H1 (cell line): ENCODE measurements at regions not wholly inside any gene's neighbourhood (a gene's known extent, or its start where the extent isn't known, plus 50 kb on each side); places are given as distances from the start of the nearest gene placed in this dataset.

Experiments used
- CTCF ChIA-PET: fragments of 300-600 bp; sonication (Branson Sonifier 250); formaldehyde crosslinking; loops from one replicate; lab custom pipeline; 2021; ENCODE audit not compliant: partially characterized antibody; lab: Charles Lee
- POLR2A ChIA-PET: fragments of 300-600 bp; sonication (Branson Sonifier 250); formaldehyde crosslinking; loops from one replicate; lab custom pipeline; 2021; ENCODE audit warnings: inconsistent platforms; ENCODE audit not compliant: partially characterized antibody; lab: Charles Lee
- DNase-seq, 2 experiments: peaks; one replicate each; pipeline versions ENCODE4 v3.0.0 to v3.0.0-alpha.2; 2010 to 2022; ENCODE audit warnings: low spot score in 2 of 2, low read depth in 1 of 2, mixed read lengths in 1 of 2
- FAIRE-seq: peaks from 2 replicates; lab custom pipeline; 2011; peaks lifted over from hg19 to GRCh38; lab: Jason Lieb, UNC
- H2AFZ ChIP-seq: 2 replicates; pipeline ENCODE4 v1.8.1; 2012; ENCODE audit warnings: low read length, inconsistent platforms
- H2AK5ac ChIP-seq: 2 replicates; pipeline ENCODE4 v1.6.1; 2013; ENCODE audit warnings: low read depth, low read length
- H2BK120ac ChIP-seq: replicated peaks from 2 replicates; pipeline ENCODE3; 2013; ENCODE audit warnings: low read depth, low read length, inconsistent platforms
- H2BK12ac ChIP-seq: 2 replicates; pipeline ENCODE4 v1.6.1; 2013; ENCODE audit warnings: low read depth, low read length
- H2BK15ac ChIP-seq: 2 replicates; pipeline ENCODE4 v1.6.1; 2013; ENCODE audit warnings: low read length
- H2BK20ac ChIP-seq: 2 replicates; pipeline ENCODE4 v1.6.1; 2013; ENCODE audit warnings: low read length
- H2BK5ac ChIP-seq: 2 replicates; pipeline ENCODE4 v1.6.1; 2013; ENCODE audit warnings: low read depth, low read length
- H3K14ac ChIP-seq: 2 replicates; pipeline ENCODE4 v1.6.1; 2013; ENCODE audit warnings: inconsistent platforms; ENCODE audit not compliant: insufficient read length
- H3K18ac ChIP-seq: 2 replicates; pipeline ENCODE4 v1.6.1; 2013; ENCODE audit warnings: low read length; ENCODE audit errors: extremely low read depth
- H3K23ac ChIP-seq: 2 replicates; pipeline ENCODE4 v1.6.1; 2013; ENCODE audit warnings: inconsistent platforms; ENCODE audit not compliant: insufficient read length
- H3K23me2 ChIP-seq: 2 replicates; pipeline ENCODE4 v1.6.1; 2013; ENCODE audit warnings: low read depth, low read length
- H3K27ac ChIP-seq: 2 replicates; pipeline ENCODE4 v1.6.1; 2011; ENCODE audit warnings: low read depth, low read length, inconsistent platforms
- H3K27me3 ChIP-seq, 4 experiments: replicated peaks in 1 of 4; 1 replicate in 1 of 4; 2 replicates in 3 of 4; pipeline versions ENCODE4 v1.6.1 to v1.8.1; 2011 to 2013; ENCODE audit warnings: low read length in 3 of 4, mild to moderate bottlenecking in 3 of 4, inconsistent platforms in 2 of 4, mixed read lengths in 2 of 4, moderate library complexity in 1 of 4; ENCODE audit not compliant: control insufficient read depth in 3 of 4, insufficient read depth in 3 of 4; ENCODE audit errors: extremely low read depth in 1 of 4
- H3K36me3 ChIP-seq, 4 experiments: 2 replicates each; pipeline versions ENCODE4 v1.6.1 to v1.8.1; 2011 to 2013; ENCODE audit warnings: mild to moderate bottlenecking in 4 of 4, low read length in 3 of 4, moderate library complexity in 2 of 4, control low read depth in 1 of 4, inconsistent platforms in 1 of 4; ENCODE audit not compliant: insufficient read depth in 4 of 4, control insufficient read depth in 2 of 4
- H3K4ac ChIP-seq: replicated peaks from 2 replicates; pipeline ENCODE3; 2013; ENCODE audit warnings: low read length, low read depth, mixed read lengths, inconsistent platforms; ENCODE audit not compliant: insufficient read length
- H3K4me1 ChIP-seq, 4 experiments: replicated peaks in 1 of 4; 1 replicate in 1 of 4; 2 replicates in 3 of 4; pipeline versions ENCODE4 v1.6.1 to v1.8.1; 2011 to 2013; ENCODE audit warnings: low read length in 3 of 4, inconsistent platforms in 2 of 4, mixed read lengths in 1 of 4; ENCODE audit not compliant: insufficient read depth in 4 of 4, control insufficient read depth in 3 of 4
- H3K4me2 ChIP-seq, 2 experiments: 2 replicates each; pipeline versions ENCODE4 v1.6.1 to v1.8.1; 2011 to 2013; ENCODE audit warnings: low read depth in 2 of 2, low read length in 2 of 2, control low read depth in 1 of 2, inconsistent platforms in 1 of 2, mild to moderate bottlenecking in 1 of 2; ENCODE audit not compliant: insufficient read depth in 1 of 2
- H3K4me3 ChIP-seq, 4 experiments: fragments of 200-600, 300-600 bp in 1 of 4; sonication (generic), shearing (Covaris generic), sonication (Bioruptor Twin) in 1 of 4; 2 replicates each; pipeline versions ENCODE4 v1.5.1 to v1.8.1; 2011 to 2016; ENCODE audit warnings: low read length in 4 of 4, low read depth in 3 of 4, control low read depth in 2 of 4, inconsistent platforms in 2 of 4, mild to moderate bottlenecking in 2 of 4, mixed read lengths in 1 of 4, moderate library complexity in 1 of 4; ENCODE audit not compliant: insufficient read depth in 2 of 4; ENCODE audit errors: extremely low read depth in 1 of 4
- H3K56ac ChIP-seq: replicated peaks from 2 replicates; pipeline ENCODE3; 2013; ENCODE audit warnings: low read depth, mild to moderate bottlenecking, mixed read lengths, low read length, inconsistent platforms; ENCODE audit not compliant: insufficient read length
- H3K79me1 ChIP-seq: 2 replicates; pipeline ENCODE4 v1.6.1; 2013; ENCODE audit warnings: low read depth, low read length, control low read depth
- H3K79me2 ChIP-seq, 2 experiments: 2 replicates each; pipeline versions ENCODE4 v1.6.1 to v1.8.1; 2012 to 2013; ENCODE audit warnings: low read length in 2 of 2, mild to moderate bottlenecking in 2 of 2, inconsistent platforms in 1 of 2; ENCODE audit not compliant: insufficient read depth in 2 of 2, control insufficient read depth in 1 of 2
- H3K9ac ChIP-seq, 4 experiments: replicated peaks in 1 of 4; 1 replicate in 1 of 4; 2 replicates in 3 of 4; pipeline versions ENCODE4 v1.6.1 to v1.8.1; 2011 to 2013; ENCODE audit warnings: low read depth in 3 of 4, low read length in 3 of 4, control low read depth in 2 of 4, mild to moderate bottlenecking in 2 of 4, moderate library complexity in 2 of 4, inconsistent platforms in 1 of 4; ENCODE audit errors: extremely low read depth in 1 of 4
- H3K9me3 ChIP-seq, 2 experiments: 2 replicates each; pipeline versions ENCODE4 v1.6.1 to v1.8.1; 2012 to 2013; ENCODE audit warnings: mild to moderate bottlenecking in 2 of 2, moderate library complexity in 2 of 2, control low read depth in 1 of 2, inconsistent platforms in 1 of 2, low read depth in 1 of 2, low read length in 1 of 2, mixed read lengths in 1 of 2; ENCODE audit not compliant: insufficient read depth in 2 of 2
- H4K20me1 ChIP-seq, 2 experiments: replicated peaks in 1 of 2; 2 replicates each; pipeline versions ENCODE3 to v1.8.1; 2011 to 2013; ENCODE audit warnings: inconsistent platforms in 2 of 2, low read length in 2 of 2, mild to moderate bottlenecking in 1 of 2; ENCODE audit not compliant: insufficient read depth in 2 of 2, control insufficient read depth in 1 of 2
- H4K5ac ChIP-seq: 2 replicates; pipeline ENCODE4 v1.6.1; 2013; ENCODE audit warnings: low read length, low read depth, mixed read lengths, inconsistent platforms; ENCODE audit not compliant: insufficient read length
- H4K8ac ChIP-seq: 2 replicates; pipeline ENCODE4 v1.8.0; 2013; ENCODE audit warnings: mild to moderate bottlenecking, moderate library complexity, low read length, inconsistent platforms; ENCODE audit not compliant: insufficient read depth; ENCODE audit errors: extremely low read depth
- H4K91ac ChIP-seq: replicated peaks from 2 replicates; pipeline ENCODE3; 2013; ENCODE audit warnings: low read length, mixed read lengths, inconsistent platforms; ENCODE audit not compliant: insufficient read length
- CHD2 ChIP-seq: IDR thresholded peaks from 2 replicates; pipeline ENCODE4 v1.6.1; 2012; ENCODE audit warnings: low read length, improper control_type of control experiment
- CREB1 ChIP-seq: IDR thresholded peaks from 2 replicates; pipeline ENCODE4 v1.6.1; 2012; ENCODE audit warnings: inconsistent platforms
- EP300 ChIP-seq, 2 experiments: IDR thresholded peaks; 1 replicate in 1 of 2; 2 replicates in 1 of 2; pipeline ENCODE4 v1.6.1; 2011 to 2012; ENCODE audit warnings: low read depth in 2 of 2, low read length in 2 of 2, mild to moderate bottlenecking in 2 of 2, borderline replicate concordance in 1 of 2, inconsistent platforms in 1 of 2, moderate library complexity in 1 of 2
- EZH2 ChIP-seq: fragments of 200-600 bp; sonication (generic); IDR thresholded peaks from 2 replicates; pipeline ENCODE4 v1.7.1; 2012; ENCODE audit warnings: low read depth, mild to moderate bottlenecking, moderate library complexity, low read length, inconsistent platforms; ENCODE audit not compliant: severe bottlenecking
- HDAC6 ChIP-seq: IDR thresholded peaks from one replicate; pipeline ENCODE4 v1.7.1; 2012; ENCODE audit warnings: low read depth, mild to moderate bottlenecking, inconsistent platforms, low read length, moderate library complexity
- KDM5A ChIP-seq: fragments of 200-600 bp; IDR thresholded peaks from 2 replicates; pipeline ENCODE4 v1.7.1; 2012; ENCODE audit warnings: mild to moderate bottlenecking, low read length, inconsistent platforms, mixed read lengths
- MAFK ChIP-seq: IDR thresholded peaks from 2 replicates; pipeline ENCODE4 v1.6.1; 2012; ENCODE audit warnings: low read depth, mild to moderate bottlenecking, improper control_type of control experiment, low read length
- RAD21 ChIP-seq, 2 experiments: IDR thresholded peaks in 1 of 2; conservative IDR thresholded peaks in 1 of 2; 2 replicates each; pipeline ENCODE4 v1.6.1; 2011; ENCODE audit warnings: low read depth in 2 of 2, low read length in 2 of 2, improper control_type of control experiment in 1 of 2, inconsistent platforms in 1 of 2, mild to moderate bottlenecking in 1 of 2, moderate library complexity in 1 of 2
- SIN3A ChIP-seq, 2 experiments: IDR thresholded peaks in 1 of 2; conservative IDR thresholded peaks in 1 of 2; 2 replicates each; pipeline ENCODE4 v1.6.1; 2011 to 2012; ENCODE audit warnings: low read length in 2 of 2, improper control_type of control experiment in 1 of 2, low read depth in 1 of 2, mild to moderate bottlenecking in 1 of 2
- TAF1 ChIP-seq: IDR thresholded peaks from 2 replicates; pipeline ENCODE4 v1.6.1; 2011; ENCODE audit warnings: mild to moderate bottlenecking, low read depth, low read length
- TAF7 ChIP-seq: optimal IDR thresholded peaks from 2 replicates; pipeline ENCODE3; 2011; ENCODE audit warnings: low read depth, mild to moderate bottlenecking, inconsistent platforms, low read length, moderate library complexity, borderline replicate concordance
- TEAD4 ChIP-seq: IDR thresholded peaks from 2 replicates; pipeline ENCODE4 v1.6.1; 2012; ENCODE audit warnings: low read depth, low read length, inconsistent platforms, mixed read lengths
- WGBS, 2 experiments: shearing (Covaris generic) in 1 of 2; methylation state at CpG; one replicate each; pipeline versions ENCODE4 v1.1.6 to v1.1.7; 2013 to 2015; ENCODE audit warnings: low lambda C conversion rate in 2 of 2, mixed read lengths in 2 of 2, inconsistent platforms in 1 of 2, low coverage in 1 of 2, missing lambda C conversion rate in 1 of 2; ENCODE audit not compliant: insufficient replicate concordance in 2 of 2, insufficient coverage in 1 of 2, insufficient read length in 1 of 2; ENCODE audit errors: extremely low coverage in 1 of 2, missing lambda C conversion rate in 1 of 2; 5-methylcytosine and 5-hydroxymethylcytosine counted together
- TF ChIP-seq, protein P1 (sequence below): IDR thresholded peaks from 2 replicates; pipeline ENCODE4 v1.6.1; 2012; ENCODE audit warnings: inconsistent platforms

DNA sequence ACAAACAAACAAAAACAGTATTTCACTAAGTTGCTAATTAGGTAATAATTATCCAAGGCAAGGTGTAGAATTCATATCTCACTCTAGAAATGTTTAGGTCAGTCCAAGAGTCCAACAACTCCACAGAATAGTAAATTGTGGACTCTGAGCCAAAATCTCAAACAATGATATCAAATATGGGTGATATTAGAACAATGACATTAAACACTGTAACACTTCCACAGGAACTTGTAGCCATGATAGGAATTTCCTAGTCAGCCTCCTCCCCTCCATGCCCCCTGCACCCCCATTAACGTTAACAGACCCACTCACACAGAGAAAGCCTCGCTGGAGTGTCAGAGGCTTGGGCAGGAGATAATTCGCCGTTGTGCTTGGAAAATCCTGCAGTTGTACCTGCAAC is 305.0 kb upstream of the PIK3R1 start:
- Histone ChIP-seq H2BK20ac (no peak overlapping the region), H3K4me1 (0 out of 7 replicates have a peak, but pooled peaks cover 0 to 5% (median 1%) of the 10 kb centered on the region in 4 experiments), H3K14ac (no peak overlapping the region), H4K5ac (no peak overlapping the region), H3K79me2 (no peaks in the 10 kb centered on the region), H4K20me1 (no peaks in the 10 kb centered on the region), H3K23ac (no peak overlapping the region), H2BK12ac (no peak overlapping the region), H4K8ac (no peak overlapping the region), H3K4me3 (no peak overlapping the region), H3K4me2 (no peak overlapping the region), H2BK5ac (no peak overlapping the region), H2BK120ac (no peak overlapping the region), H2AFZ (no peak overlapping the region), H3K36me3 (no peaks in the 10 kb centered on the region), H3K18ac (no peak overlapping the region), H3K23me2 (no peaks in the 10 kb centered on the region), H3K27me3 (no peaks in the 10 kb centered on the region), H3K27ac (no peak overlapping the region), H3K9me3 (no peaks in the 10 kb centered on the region), H3K9ac (no peak overlapping the region), H3K4ac (no peak overlapping the region), H3K56ac (no peak overlapping the region), H2AK5ac (no peak overlapping the region), H2BK15ac (no peak overlapping the region), H4K91ac (no peak overlapping the region), H3K79me1 (no peaks in the 10 kb centered on the region)
- DNase-seq = no peak
- WGBS, 2 experiments = 89% methylated on average over 4 of the region's 4 CpGs; no CpG with 5 or more reads in 1 of the 2 experiments
- POLR2A ChIA-PET = no interaction called here
- CTCF ChIA-PET = no interaction called here
- FAIRE-seq = no peak
- TF ChIP-seq MAFK (no peak), TAF7 (no peak), RAD21 (IDR thresholded peaks at IDR 0.05 in 1 of 2, conservative IDR thresholded peaks at IDR 0.05 in 1 of 2; ENCODE audit: low read depth in 2 of 2, low read length in 2 of 2) (no peak), CHD2 (no peak), HDAC6 (no peak), KDM5A (no peak), CREB1 (no peak), EP300 (IDR thresholded peaks at IDR 0.05; ENCODE audit: borderline replicate concordance in 1 of 2, low read depth in 2 of 2, low read length in 2 of 2) (no peak), TAF1 (no peak), SIN3A (conservative IDR thresholded peaks at IDR 0.05 in 1 of 2, IDR thresholded peaks at IDR 0.05 in 1 of 2; ENCODE audit: low read depth in 1 of 2, low read length in 2 of 2) (no peak), EZH2 (no peak), TEAD4 (no peak)
- TF ChIP-seq, protein P1, sequence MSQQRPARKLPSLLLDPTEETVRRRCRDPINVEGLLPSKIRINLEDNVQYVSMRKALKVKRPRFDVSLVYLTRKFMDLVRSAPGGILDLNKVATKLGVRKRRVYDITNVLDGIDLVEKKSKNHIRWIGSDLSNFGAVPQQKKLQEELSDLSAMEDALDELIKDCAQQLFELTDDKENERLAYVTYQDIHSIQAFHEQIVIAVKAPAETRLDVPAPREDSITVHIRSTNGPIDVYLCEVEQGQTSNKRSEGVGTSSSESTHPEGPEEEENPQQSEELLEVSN = no peak
